ENCODE measurements at regions not wholly inside any gene's neighbourhood (a gene's known extent, or its start where the extent isn't known, plus 50 kb on each side); places are given as distances from the start of the nearest gene placed in this dataset.

DNA sequence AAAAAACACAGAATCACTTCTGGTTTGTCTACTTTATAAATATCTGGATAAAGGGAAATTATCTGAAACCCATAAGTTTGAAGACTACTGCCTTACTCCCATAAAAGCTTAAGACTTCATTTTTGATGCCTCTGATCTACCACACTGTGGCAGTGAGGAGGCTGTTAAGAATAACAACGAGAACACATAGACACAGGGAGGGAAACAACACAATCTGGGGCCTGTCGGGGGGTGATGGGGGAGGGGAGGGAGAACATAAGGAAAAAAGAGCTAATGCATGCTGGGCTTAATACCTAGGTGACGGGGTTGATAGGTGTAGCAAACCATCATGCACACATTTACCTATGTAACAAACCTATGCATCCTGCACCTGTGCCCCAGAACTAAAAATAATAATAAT lies 573.7 kb downstream of the GBA3 start:
- H3K9me3 Mint-ChIP-seq = peaks cover 8% of the 10 kb centered on the region
- H3K4me3 Mint-ChIP-seq = no peak overlapping the region
- no peak for ATAC-seq
- H3K36me3 Mint-ChIP-seq = no peaks in the 10 kb centered on the region
- H3K27ac Mint-ChIP-seq = no peak overlapping the region
- DNase-seq (ENCODE audit: low spot score in 2 of 2) = no peak
- H3K4me1 Mint-ChIP-seq = no peaks in the 10 kb centered on the region

GRCh38 chr4:23260511-23260910 lies 567.8 kb downstream of the GBA3 start:
- H3K4me1 Mint-ChIP-seq = no peaks in the 10 kb centered on the region
- H3K27ac Mint-ChIP-seq = no peak overlapping the region
- peaks cover 12% of the 10 kb centered on the region for H3K9me3 Mint-ChIP-seq
- H3K36me3 Mint-ChIP-seq = no peaks in the 10 kb centered on the region
- DNase-seq (ENCODE audit: low spot score in 2 of 2) = no peak
- ATAC-seq = no peak
- H3K4me3 Mint-ChIP-seq = no peak overlapping the region

DNA sequence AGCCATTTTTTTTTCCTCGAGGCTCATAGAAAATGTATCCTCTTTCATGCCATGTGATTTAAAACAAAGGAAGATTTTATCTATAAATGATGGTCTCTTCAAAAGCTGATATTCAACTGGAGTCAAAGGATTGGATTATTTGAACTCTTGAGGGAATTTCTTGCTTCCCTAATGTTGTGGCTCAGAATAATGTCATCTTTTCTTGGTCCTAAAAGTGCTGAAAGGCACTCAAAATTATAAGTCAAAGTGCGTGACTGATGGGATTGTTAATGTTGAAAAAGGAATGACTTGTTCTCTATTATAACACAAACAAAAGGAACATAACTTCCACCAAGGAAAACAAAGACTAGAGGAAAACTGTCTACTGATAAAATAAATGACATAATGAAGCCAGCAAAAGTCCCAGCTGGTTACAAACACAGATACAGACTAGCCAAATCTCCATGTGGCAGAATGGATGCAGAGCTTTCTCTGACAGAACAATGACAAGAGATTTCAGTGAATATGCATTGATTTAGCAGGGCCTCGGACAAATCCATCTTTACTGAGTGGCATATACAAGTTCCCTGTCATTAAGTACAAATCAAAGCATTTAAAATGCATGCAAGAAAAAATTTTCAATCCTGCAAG lies 552.6 kb downstream of the GBA3 start:
- DNase-seq (ENCODE audit: low spot score in 2 of 2) = no peak
- no peak for ATAC-seq
- no peak overlapping the region for H3K27ac Mint-ChIP-seq
- no peak overlapping the region for H3K4me3 Mint-ChIP-seq
- peaks cover 7% of the 10 kb centered on the region for H3K9me3 Mint-ChIP-seq
- no peaks in the 10 kb centered on the region for H3K4me1 Mint-ChIP-seq
- H3K36me3 Mint-ChIP-seq = no peaks in the 10 kb centered on the region

- H3K36me3 Mint-ChIP-seq = no peaks in the 10 kb centered on the region
- ATAC-seq = no peak
- no peak for DNase-seq (ENCODE audit: low spot score in 2 of 2)
- H3K9me3 Mint-ChIP-seq = peaks cover 7% of the 10 kb centered on the region
- H3K4me1 Mint-ChIP-seq = no peaks in the 10 kb centered on the region
- no peak overlapping the region for H3K4me3 Mint-ChIP-seq
- no peak overlapping the region for H3K27ac Mint-ChIP-seq
These were observed 550.2 kb downstream of the GBA3 start for GRCh38 chr4:23242962-23243361.

- Mint-ChIP-seq H3K36me3 (no peaks in the 10 kb centered on the region), H3K9me3 (peaks cover 7% of the 10 kb centered on the region), H3K4me3 (no peak overlapping the region), H3K27ac (no peak overlapping the region), H3K4me1 (no peaks in the 10 kb centered on the region)
- ATAC-seq = no peak
- no peak for DNase-seq (ENCODE audit: low spot score in 2 of 2)
These were observed 548.7 kb downstream of the GBA3 start for GRCh38 chr4:23241408-23241807.

- Mint-ChIP-seq H3K9me3 (peaks cover 9% of the 10 kb centered on the region), H3K4me1 (no peaks in the 10 kb centered on the region)
These were observed 546.1 kb downstream of the GBA3 start for GRCh38 chr4:23238848-23239247.

GRCh38 chr4:23237771-23238170 lies 545.0 kb downstream of the GBA3 start:
- DNase-seq (ENCODE audit: low spot score in 2 of 2) (no peak), ATAC-seq (no peak)
- Mint-ChIP-seq H3K4me1 (no peaks in the 10 kb centered on the region), H3K36me3 (no peaks in the 10 kb centered on the region), H3K4me3 (no peak overlapping the region), H3K27ac (no peak overlapping the region), H3K9me3 (peaks cover 14% of the 10 kb centered on the region)

More at GRCh38 chr4:23238848-23239247, 546.1 kb downstream of the GBA3 start:
- Mint-ChIP-seq H3K27ac (no peak overlapping the region), H3K4me3 (no peak overlapping the region), H3K36me3 (no peaks in the 10 kb centered on the region)
- no peak for DNase-seq (ENCODE audit: low spot score in 2 of 2)
- ATAC-seq = no peak

DNA sequence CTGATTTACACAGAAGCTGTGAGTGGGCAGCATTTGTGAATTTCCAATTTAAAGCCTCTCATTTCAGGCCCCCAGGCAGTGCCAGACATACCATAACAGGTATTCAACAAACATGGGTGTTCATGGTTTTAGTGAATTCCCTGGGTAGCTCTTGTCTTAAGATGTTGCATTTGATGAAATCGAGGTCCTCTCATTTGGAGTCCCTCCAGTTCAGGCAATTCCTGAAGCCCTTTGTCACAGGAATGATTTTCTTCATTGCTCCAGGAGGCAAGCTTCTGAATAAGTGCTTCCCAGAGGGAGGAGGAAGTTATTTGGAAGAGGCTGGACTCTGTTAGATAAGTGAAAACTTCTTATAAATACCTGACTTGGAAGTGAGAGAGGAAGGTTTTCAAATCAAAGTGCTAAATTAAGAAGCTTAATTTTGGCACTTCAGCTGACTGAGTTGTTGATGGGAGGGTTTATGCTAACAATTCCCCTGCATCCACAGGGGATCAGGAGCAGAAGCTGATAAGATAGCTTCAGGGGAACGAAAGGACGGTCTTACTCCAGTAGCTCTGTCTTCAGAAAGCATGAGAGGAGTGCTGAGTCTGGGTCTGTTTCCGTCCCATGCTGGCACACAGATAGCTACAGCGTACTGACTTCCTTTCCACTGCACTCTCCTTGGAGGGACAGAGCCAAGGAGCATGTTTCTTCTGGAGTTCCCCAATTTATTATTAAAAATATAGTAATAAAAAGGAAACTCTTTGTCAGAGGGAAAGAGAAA lies 543.1 kb downstream of the GBA3 start:
- no peaks in the 10 kb centered on the region for H3K4me1 Mint-ChIP-seq
- no peak for DNase-seq (ENCODE audit: low spot score in 2 of 2)
- H3K36me3 Mint-ChIP-seq = no peaks in the 10 kb centered on the region
- no peak overlapping the region for H3K4me3 Mint-ChIP-seq
- no peak for ATAC-seq
- H3K27ac Mint-ChIP-seq = no peak overlapping the region
- peaks cover 14% of the 10 kb centered on the region for H3K9me3 Mint-ChIP-seq

GRCh38 chr4:23234716-23235115 lies 542.0 kb downstream of the GBA3 start:
- peaks cover 10% of the 10 kb centered on the region for H3K9me3 Mint-ChIP-seq
- DNase-seq (ENCODE audit: low spot score in 2 of 2) (no peak), ATAC-seq (no peak)
- H3K36me3 Mint-ChIP-seq = no peaks in the 10 kb centered on the region
- no peak overlapping the region for H3K27ac Mint-ChIP-seq
- H3K4me3 Mint-ChIP-seq = no peak overlapping the region
- no peaks in the 10 kb centered on the region for H3K4me1 Mint-ChIP-seq

- H3K9me3 Mint-ChIP-seq = peaks cover 10% of the 10 kb centered on the region
- ATAC-seq (no peak), DNase-seq (ENCODE audit: low spot score in 2 of 2) (no peak)
- H3K4me3 Mint-ChIP-seq = no peak overlapping the region
- no peaks in the 10 kb centered on the region for H3K4me1 Mint-ChIP-seq
- H3K27ac Mint-ChIP-seq = no peak overlapping the region
- no peaks in the 10 kb centered on the region for H3K36me3 Mint-ChIP-seq
These were observed 541.3 kb downstream of the GBA3 start for GRCh38 chr4:23234018-23234417.

DNA sequence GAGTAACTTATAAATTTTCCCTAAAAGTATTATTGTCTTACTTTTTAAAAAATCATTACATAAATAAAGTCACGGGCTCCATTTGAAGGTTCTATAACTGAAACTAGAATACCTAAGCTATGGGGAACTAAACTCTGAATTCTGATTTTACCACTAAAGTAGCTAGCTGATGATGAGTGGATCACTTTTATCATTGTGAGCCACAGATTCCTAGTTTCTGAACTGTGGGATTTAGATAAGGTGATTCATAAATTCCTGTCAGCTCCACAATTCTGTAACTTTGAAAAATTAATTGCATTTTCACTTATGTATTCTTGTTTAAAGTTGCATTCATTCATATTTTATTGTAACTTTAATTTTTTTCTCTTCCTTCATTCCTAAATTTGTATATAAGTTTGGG lies 540.9 kb downstream of the GBA3 start:
- H3K36me3 Mint-ChIP-seq = no peaks in the 10 kb centered on the region
- DNase-seq (ENCODE audit: low spot score in 2 of 2) (no peak), ATAC-seq (no peak)
- H3K4me3 Mint-ChIP-seq = no peak overlapping the region
- H3K9me3 Mint-ChIP-seq = peaks cover 10% of the 10 kb centered on the region
- H3K4me1 Mint-ChIP-seq = no peaks in the 10 kb centered on the region
- H3K27ac Mint-ChIP-seq = no peak overlapping the region

GRCh38 chr4:23232987-23233386 lies 540.2 kb downstream of the GBA3 start:
- H3K4me3 Mint-ChIP-seq = no peak overlapping the region
- H3K27ac Mint-ChIP-seq = no peak overlapping the region
- ATAC-seq (no peak), DNase-seq (ENCODE audit: low spot score in 2 of 2) (no peak)
- H3K9me3 Mint-ChIP-seq = peaks cover 10% of the 10 kb centered on the region
- H3K4me1 Mint-ChIP-seq = no peaks in the 10 kb centered on the region
- no peaks in the 10 kb centered on the region for H3K36me3 Mint-ChIP-seq

GRCh38 chr4:23225564-23225963 lies 532.8 kb downstream of the GBA3 start:
- no peaks in the 10 kb centered on the region for H3K36me3 Mint-ChIP-seq
- DNase-seq (ENCODE audit: low spot score in 2 of 2) (no peak), ATAC-seq (no peak)
- H3K27ac Mint-ChIP-seq = no peak overlapping the region
- no peaks in the 10 kb centered on the region for H3K4me1 Mint-ChIP-seq
- H3K4me3 Mint-ChIP-seq = no peak overlapping the region
- peaks cover 21% of the 10 kb centered on the region for H3K9me3 Mint-ChIP-seq

GRCh38 chr4:23224684-23225420 lies 532.1 kb downstream of the GBA3 start:
- no peaks in the 10 kb centered on the region for H3K36me3 Mint-ChIP-seq
- DNase-seq (ENCODE audit: low spot score in 2 of 2) (no peak), ATAC-seq (no peak)
- H3K4me3 Mint-ChIP-seq = no peak overlapping the region
- H3K9me3 Mint-ChIP-seq = peaks cover 28% of the 10 kb centered on the region
- no peaks in the 10 kb centered on the region for H3K4me1 Mint-ChIP-seq
- H3K27ac Mint-ChIP-seq = no peak overlapping the region

DNA sequence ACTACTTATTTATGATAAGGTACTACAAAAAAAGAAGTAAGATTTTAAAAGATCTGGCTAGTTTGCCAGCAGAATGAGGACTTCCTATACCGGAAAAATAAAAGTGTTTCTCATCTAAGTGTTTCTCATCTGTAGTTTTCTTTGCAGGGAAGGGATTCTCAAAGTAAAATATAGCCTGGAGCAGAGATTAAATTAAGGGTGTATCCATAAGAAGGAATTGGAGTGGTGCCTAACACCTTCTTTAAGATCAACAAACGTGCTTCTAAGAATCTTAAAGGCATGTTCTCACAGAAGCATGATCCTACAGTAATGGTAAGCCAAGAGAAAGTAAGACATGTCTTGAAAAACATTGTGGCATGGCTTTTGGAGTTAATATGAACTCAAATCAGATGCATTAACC lies 528.2 kb downstream of the GBA3 start:
- ATAC-seq = no peak
- Mint-ChIP-seq H3K9me3 (peaks cover 25% of the 10 kb centered on the region), H3K27ac (no peak overlapping the region), H3K4me3 (no peak overlapping the region), H3K4me1 (no peaks in the 10 kb centered on the region), H3K36me3 (no peaks in the 10 kb centered on the region)
- DNase-seq (ENCODE audit: low spot score in 2 of 2) = no peak
